GM21528 (cell line): ENCODE measurements at regions not wholly inside any gene's neighbourhood (a gene's known extent, or its start where the extent isn't known, plus 50 kb on each side); places are given as distances from the start of the nearest gene placed in this dataset.

Experiments
- ATAC-seq: cut with Tn5 transposase; IDR thresholded peaks from one replicate; pipeline ENCODE4 v1.9.1; 2021; ENCODE audit warnings: mild to moderate bottlenecking, moderate library complexity; ENCODE audit not compliant: unreplicated experiment, low FRiP score

- no peak for ATAC-seq
Measured at GRCh38 chr4:58935332-58935731, 1825.1 kb upstream of the IGFBP7 start.

GRCh38 chr4:58936436-58936835, 1826.3 kb upstream of the IGFBP7 start:
- no peak for ATAC-seq

- ATAC-seq, result no peak
Measured at GRCh38 chr4:58940167-58940566, 1830.0 kb upstream of the IGFBP7 start.

GRCh38 chr4:58941286-58941685, 1831.1 kb upstream of the IGFBP7 start:
- no peak for ATAC-seq

- no peak for ATAC-seq
Measured at GRCh38 chr4:58953575-58953974, 1843.4 kb upstream of the IGFBP7 start.

- no peak for ATAC-seq
Measured at GRCh38 chr4:58957711-58958110, 1847.5 kb upstream of the IGFBP7 start.

- no peak for ATAC-seq
Measured at GRCh38 chr4:58961283-58961682, 1851.1 kb upstream of the IGFBP7 start.

GRCh38 chr4:58961925-58962324, 1851.7 kb upstream of the IGFBP7 start:
- no peak for ATAC-seq

- no peak for ATAC-seq
Measured at GRCh38 chr4:58962424-58962823, 1852.2 kb upstream of the IGFBP7 start.

- ATAC-seq, result no peak
Measured at GRCh38 chr4:58981828-58982227, 1871.6 kb upstream of the IGFBP7 start.

- no peak for ATAC-seq
Measured at GRCh38 chr4:58983887-58984286, 1873.7 kb upstream of the IGFBP7 start.

GRCh38 chr4:59002148-59002547, 1892.0 kb upstream of the IGFBP7 start:
- no peak for ATAC-seq

- no peak for ATAC-seq
Measured at GRCh38 chr4:59024257-59024656, 1914.1 kb upstream of the IGFBP7 start.

GRCh38 chr4:59037812-59038211, 1927.6 kb upstream of the IGFBP7 start:
- ATAC-seq, result no peak

GRCh38 chr4:59039046-59039445, 1928.9 kb upstream of the IGFBP7 start:
- no peak for ATAC-seq

- no peak for ATAC-seq
Measured at GRCh38 chr4:59044286-59044900, 1934.2 kb upstream of the IGFBP7 start.

- ATAC-seq, result no peak
Measured at GRCh38 chr4:59054086-59054485, 1943.9 kb upstream of the IGFBP7 start.

- no peak for ATAC-seq
Measured at GRCh38 chr4:59057804-59058203, 1947.6 kb upstream of the IGFBP7 start.

- ATAC-seq, result no peak
Measured at GRCh38 chr4:59058543-59058942, 1948.4 kb upstream of the IGFBP7 start.

- ATAC-seq, result no peak
Measured at GRCh38 chr4:59060002-59060846, 1950.0 kb upstream of the IGFBP7 start.

- ATAC-seq, result no peak
Measured at GRCh38 chr4:59060895-59061294, 1950.7 kb upstream of the IGFBP7 start.
